GM10266 (cell line): ENCODE measurements at regions not wholly inside any gene's neighbourhood (a gene's known extent, or its start where the extent isn't known, plus 50 kb on each side); places are given as distances from the start of the nearest gene placed in this dataset.
"Not testable (repeated sequence)": the region's sequence is repeated elsewhere in the genome, so short reads cannot be mapped to it uniquely, and the experiment has no call there.

Experiments used
- DNase-seq: peaks from one replicate; pipeline ENCODE4 v3.0.0; 2012; ENCODE audit errors: extremely low spot score
- TF ChIP-seq, protein P1 (sequence below): IDR thresholded peaks from 2 replicates; pipeline ENCODE4 v1.5.1; 2012; ENCODE audit warnings: mild to moderate bottlenecking, low read depth; ENCODE audit not compliant: control insufficient read depth, insufficient read depth; ENCODE audit errors: missing control alignments

DNA sequence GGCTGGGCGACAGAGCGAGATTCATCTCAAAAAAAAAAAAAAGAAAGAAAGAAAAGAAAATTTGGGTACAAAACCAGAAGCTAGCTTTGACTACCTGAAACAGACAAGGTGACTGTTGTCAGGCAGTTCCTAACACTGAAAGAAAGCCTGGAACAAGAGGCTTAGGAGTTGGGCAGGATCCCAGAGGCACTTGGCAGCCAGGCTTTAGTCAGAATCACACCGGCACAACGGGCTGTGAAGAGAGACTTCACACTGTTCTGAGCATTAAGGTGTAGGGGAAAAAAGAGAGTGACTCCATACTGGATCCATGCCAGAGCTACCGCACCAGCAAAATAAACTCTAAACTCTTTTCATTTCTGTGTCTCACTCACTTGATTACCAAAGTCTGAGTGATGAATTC, 130.8 kb downstream of the ZNF467 start:
- DNase-seq, result no peak

DNA sequence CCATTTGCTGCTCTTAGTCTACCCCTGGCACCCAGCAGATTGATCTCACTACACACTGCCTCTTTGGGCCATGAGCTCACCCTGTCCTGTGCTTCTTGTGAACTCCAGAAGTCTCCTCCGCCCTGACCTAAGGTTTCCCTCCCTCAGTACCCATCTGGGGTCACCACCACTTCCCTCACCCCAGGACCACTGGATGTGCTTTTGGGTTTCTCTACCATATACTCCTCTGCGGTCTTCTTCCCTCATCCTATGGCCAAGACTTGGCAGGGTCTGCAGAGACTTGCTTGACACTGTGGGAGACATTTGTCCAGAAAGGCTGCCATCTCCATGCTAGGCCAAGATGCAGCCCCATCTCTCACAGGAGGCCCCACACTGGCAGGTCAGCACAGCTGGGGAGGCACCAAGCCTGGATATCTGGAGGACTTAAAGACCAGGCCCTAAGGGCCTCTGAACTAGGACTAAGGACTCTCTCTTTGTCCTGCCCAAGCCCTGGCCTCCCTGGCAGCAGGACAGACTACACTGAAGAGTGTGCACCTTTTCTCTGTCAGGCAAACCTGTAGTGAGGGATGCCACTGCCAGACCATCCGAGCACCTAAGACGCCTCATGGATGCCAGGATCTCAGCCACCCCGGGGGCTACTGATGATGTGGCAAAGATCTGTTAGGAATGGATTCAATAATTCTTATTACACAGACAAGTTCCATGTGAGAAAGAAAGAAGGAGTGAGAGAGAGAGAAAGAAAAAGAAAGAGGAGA, 134.6 kb downstream of the ZNF467 start:
- TF ChIP-seq, protein P1, sequence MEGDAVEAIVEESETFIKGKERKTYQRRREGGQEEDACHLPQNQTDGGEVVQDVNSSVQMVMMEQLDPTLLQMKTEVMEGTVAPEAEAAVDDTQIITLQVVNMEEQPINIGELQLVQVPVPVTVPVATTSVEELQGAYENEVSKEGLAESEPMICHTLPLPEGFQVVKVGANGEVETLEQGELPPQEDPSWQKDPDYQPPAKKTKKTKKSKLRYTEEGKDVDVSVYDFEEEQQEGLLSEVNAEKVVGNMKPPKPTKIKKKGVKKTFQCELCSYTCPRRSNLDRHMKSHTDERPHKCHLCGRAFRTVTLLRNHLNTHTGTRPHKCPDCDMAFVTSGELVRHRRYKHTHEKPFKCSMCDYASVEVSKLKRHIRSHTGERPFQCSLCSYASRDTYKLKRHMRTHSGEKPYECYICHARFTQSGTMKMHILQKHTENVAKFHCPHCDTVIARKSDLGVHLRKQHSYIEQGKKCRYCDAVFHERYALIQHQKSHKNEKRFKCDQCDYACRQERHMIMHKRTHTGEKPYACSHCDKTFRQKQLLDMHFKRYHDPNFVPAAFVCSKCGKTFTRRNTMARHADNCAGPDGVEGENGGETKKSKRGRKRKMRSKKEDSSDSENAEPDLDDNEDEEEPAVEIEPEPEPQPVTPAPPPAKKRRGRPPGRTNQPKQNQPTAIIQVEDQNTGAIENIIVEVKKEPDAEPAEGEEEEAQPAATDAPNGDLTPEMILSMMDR, result no peak

More for the DNA sequence above, 130.8 kb downstream of the ZNF467 start:
- TF ChIP-seq, protein P1, result no peak

DNA sequence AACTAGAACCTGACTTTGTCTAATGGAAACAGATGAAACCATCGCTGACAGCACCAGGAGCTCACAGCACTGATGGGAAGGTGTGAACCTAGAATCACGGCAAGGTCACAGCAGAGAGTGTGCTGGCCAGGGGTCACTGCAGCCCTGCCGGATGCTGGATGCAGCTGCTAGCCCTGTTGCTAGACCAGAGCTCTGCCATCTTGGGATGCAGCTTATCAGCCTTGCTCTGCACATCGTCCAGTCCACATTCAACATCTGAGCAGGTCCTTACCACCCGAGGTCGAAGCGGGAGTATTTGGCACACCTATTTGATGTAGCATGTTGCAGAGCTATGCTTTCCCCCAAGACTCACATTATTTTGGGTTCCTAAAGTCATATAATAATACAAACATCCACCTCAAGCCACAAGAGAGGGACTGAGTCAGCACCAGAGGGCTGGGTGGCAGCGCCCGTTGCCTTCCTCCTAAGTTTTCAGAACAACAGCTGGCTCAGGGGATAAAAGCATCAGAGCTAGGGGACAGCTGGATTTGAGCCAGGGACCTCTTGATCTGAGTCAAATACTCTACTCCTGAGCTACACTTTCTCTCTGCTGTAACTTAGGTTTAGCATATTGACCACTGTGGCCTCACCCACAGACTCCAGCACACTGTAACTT, 135.3 kb downstream of the ZNF467 start:
- no peak for DNase-seq
- TF ChIP-seq, protein P1, result no peak

More for the DNA sequence above, 134.6 kb downstream of the ZNF467 start:
- DNase-seq, result no peak

DNA sequence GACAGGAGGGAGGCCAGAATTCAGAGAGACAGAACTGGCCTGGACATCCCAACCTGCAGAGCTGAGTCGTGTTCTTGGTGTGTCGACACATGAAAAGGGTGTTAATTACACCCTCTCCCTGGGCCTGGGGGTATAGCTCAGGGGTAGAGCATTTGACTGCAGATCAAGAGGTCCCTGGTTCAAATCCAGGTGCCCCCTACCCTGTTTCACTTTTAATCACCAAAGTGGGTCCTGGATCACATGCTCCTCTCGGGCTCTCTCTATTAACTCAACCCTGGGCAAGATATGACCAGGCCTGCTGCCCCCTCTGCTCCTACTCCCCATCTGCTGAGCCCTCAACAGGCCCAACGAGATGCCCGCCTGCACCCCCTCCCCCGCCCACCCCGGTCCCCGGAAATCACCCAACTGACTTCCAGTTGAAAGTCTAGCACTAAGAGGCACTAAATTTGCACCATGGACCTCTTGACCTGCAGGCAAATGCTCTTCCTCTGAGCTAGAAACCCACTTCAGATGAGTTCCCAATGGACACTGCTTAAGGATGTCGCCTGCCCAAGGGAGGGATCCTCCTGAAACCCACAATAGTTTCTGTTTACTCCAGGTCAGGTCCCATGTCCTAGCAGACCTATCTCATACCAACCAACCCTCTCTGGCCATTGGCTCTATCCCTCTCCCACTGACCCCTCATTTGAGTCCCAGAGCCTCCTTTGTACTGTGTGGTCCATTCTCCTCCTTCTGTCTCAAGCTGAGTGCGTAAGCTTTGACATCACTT, 137.6 kb downstream of the ZNF467 start:
- DNase-seq, result no peak
- TF ChIP-seq, protein P1, result no peak

GRCh38 chr7:149633976-149634945, 136.7 kb upstream of the ZNF746 start:
- DNase-seq, result no peak
- TF ChIP-seq, protein P1, result no peak

GRCh38 chr7:149628361-149629149, 130.9 kb upstream of the ZNF746 start:
- DNase-seq, result not testable (repeated sequence)
